ENCODE measurements at regions not wholly inside any gene's neighbourhood (a gene's known extent, or its start where the extent isn't known, plus 50 kb on each side); places are given as distances from the start of the nearest gene placed in this dataset.
"Not testable (repeated sequence)": the region's sequence is repeated elsewhere in the genome, so short reads cannot be mapped to it uniquely, and the experiment has no call there.

DNA sequence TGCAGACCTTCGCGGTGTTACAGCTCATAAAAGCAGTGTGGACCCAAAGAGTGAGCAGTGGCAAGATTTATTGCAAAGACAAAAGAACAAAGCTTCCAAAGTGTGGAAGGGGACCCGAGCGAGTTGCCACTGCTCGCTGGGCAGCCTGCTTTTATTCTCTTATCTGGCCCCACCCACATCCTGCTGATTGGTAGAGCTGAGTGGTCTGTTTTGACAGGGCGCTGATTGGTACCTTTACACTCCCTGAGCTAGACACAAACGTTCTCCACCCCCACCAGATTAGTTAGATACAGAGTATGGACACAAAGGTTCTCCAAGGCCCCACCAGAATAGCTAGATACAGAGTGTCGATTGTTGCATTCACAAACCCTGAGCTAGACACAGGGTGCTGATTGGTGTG, 156.2 kb upstream of the GIMD1 start:
- DNase-seq (ENCODE audit: low spot score): not testable (repeated sequence)

DNA sequence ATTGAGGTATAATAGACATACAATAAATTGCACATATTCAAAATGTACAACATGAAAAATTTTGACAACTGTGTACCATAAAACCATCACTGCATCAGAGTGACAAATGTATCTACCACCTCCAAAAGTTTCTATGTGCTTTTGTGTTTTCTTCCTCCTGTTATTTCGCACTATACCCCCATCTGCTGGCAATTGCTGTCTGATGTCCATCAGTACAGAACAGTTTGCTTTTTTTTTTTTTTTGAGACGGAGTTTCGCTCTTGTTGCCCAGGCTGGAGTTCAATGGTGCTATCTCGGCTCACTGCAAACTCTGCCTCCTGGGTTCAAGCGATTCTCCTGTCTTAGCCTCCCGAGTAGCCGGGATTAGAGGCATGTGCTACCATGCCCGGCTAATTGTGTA, 154.3 kb upstream of the GIMD1 start:
- no peak for DNase-seq (ENCODE audit: low spot score)

DNA sequence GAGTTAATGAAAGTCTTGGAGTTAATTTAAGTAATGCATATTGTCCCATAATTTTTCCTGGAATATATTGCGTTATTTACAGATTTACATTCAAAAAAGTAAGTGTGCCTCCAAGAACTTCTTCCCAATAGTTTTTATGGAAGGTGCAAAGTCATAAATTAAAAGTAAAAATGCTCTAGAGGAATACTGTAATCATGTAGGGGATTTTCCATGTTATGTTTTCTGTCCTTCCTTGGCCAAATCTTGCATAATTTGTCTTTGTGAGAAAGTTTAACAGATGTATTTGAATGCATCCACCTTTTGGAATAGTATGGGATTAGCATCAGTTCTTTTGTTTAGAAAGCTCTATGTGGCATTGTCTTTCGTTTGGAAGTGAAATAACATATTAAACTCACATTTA, 144.1 kb upstream of the GIMD1 start:
- no peak for DNase-seq (ENCODE audit: low spot score)

DNA sequence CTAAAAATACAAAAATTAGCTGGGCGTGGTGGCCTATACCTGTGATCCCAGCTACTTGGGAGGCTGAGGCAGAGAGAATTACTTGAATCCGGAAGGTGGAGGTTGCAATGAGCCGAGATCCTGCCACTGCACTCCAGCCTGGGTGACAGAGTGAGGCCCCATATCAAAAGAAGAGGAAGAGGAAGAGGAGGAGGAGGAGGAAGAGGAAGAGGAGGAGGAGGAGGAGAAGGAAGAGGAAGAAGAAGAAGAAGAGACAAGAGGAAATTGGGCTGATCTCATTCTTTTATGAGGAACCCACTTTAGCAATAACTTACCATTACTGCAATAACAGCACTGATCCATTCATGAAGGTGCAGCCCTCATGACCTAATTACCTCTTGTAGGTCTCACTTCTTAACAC, 138.9 kb upstream of the GIMD1 start:
- DNase-seq (ENCODE audit: low spot score): no peak

DNA sequence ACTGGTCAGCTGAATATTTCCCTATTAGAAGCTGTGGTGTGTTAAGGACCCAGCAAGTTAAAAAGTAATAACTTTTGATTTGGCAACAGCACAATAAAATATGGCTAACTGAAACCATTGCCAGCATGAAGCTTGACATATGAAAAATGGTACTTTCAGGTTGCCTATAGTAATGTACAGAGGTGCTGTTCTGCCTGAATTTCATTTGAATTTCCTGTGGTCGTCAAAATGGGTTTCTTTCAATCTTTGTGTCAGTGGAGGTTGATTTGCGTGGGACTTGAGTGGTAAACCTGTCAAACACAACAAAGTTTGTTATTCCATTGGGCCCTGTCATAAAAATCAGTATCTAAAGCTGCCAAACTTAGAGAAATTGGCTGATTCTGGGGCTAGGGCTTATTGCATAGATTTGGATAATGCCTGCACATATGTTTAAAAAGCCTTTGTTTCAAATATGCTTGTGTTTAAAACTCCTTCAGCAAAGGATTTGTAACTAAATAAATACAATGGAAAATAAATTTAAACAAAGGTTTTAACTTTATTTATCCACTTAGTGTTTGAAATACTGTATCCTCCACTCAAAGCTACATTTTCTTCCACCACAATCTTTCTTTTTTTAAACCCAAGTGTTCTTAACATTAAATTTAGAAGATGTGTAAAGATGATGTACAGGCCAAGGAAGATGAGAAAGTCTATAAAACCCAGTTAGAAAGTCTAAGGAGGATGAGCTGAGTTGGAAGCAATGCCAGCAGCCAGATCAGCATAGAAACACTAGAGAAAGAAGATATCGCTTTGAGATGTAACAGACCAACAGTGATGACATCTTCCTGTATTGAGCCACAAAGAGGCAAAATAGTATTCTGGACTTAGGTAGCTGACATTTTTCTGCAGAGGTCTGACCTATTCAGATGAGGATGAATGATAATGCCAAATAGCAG, 134.8 kb upstream of the GIMD1 start:
- no peak for DNase-seq (ENCODE audit: low spot score)

DNA sequence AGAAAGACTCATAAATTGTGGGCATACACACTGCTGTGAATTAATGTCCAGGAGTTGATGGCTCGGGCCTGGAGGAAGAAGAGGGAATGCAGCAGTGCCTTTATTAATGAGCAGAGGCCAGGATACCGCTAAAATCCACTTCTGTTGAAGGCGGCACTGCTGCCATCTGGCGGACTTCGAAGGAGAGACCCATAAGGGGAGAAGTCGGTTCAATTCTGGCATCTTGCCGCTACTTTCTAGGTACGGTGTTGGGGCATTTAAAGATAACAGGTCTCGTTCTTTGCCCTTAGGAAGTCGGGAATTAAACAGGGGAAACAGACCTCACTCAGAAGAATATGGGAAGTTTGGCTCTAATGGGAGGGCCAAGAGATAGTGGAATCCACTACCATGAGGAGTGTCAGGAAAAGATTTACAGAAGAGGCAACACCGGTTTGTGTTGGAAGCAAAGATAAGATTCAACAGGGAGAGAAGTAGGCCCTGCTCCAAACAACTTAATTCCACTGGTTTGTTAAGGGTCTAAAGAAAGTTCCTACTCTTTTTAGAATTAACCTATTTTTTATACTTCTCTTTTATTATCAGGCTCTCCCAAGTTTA, 133.6 kb upstream of the GIMD1 start:
- peak; percentile 29 for DNase-seq (ENCODE audit: low spot score)

DNA sequence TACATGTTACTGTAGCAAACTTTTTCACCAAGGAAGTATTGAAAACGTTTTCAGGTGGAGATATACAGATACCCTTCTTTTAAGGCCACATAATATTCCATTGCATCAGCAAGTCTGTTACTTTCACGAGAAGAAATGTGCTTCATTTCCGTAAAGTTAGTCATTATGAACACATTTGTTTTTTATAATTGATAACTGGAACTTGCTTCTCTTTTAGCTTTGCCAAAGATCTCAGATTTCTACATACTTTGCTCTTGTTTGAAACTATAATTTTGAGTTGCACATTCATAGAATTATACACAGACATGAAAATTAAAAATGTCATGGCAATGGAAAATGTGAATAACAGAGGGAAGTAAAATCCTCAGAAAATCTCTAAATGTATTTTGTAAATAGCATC, 128.7 kb upstream of the GIMD1 start:
- DNase-seq (ENCODE audit: low spot score): no peak

DNA sequence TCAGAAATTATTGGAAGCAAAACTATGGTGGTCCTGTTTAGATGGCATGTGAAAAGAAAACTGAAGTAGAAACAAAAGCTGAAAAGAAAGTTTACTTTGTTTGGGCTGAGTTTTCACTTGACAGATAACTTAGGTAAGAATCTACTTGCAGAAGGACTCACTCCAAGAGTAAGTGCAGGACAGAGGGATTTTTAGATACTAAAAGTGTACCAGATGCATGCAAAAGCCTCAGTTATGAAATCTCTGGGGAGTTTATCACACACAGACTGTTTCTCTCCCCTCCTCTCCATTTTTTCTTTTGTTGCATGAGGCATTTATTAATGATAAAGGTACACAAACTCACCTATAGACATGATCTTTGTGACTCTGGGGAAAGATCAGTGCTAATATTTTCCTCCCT, 127.5 kb upstream of the GIMD1 start:
- DNase-seq (ENCODE audit: low spot score): no peak

DNA sequence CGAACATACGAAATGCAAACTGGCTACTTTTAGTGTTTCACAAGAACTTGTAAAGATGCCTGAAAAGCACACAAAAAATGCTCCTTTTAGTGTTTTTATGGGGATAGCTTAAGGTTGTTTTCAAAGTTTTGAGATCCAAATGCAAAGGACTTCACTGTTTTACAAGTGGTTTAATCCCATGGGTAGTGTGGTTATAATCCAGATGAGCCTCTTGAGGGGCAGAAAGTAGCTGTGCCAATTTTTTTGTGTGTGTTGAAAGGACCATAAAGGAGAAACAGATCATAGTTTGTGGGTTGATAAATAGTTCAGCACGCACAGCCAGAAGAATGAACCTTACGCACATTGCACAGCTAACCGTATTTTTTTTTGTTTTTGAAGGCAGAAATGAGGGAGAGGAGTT, 126.9 kb upstream of the GIMD1 start:
- DNase-seq (ENCODE audit: low spot score): no peak

DNA sequence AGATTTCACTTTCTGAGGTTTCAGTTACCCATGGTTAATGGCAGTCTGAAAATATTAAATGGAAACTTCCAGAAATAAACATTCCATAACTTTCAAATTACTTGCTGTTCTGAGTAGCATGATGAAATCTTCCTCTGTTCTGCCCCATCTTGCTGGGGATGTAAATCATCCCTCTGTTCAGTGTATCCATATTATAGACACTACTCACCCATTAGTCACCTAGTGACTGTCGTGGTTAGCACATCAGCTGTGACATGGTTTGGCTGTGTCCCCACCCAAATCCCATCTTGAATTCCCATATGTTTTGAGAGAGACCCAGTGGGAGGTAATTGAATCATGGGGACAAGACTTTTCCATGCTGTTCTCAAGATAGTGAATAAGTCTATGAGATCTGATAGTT, 125.5 kb upstream of the GIMD1 start:
- DNase-seq (ENCODE audit: low spot score): no peak

DNA sequence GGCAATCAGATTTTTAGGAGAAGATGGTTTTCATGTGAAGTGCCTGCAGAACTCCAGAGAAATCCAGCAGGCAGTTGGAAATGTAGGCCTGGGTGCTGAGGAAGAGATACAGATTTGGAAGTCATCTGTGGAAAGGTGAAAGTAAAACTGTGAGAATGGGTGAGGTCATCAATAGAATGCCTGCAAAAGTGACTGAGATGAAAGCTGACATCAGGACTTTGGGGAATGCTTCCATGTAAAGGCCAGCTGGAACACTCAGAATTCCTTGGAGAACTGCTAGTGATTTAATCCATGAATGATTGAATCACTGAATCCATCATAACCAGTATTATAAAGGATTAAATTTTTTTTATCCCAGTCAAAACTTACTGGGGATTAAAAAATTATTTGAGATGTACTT, 124.5 kb upstream of the GIMD1 start:
- no peak for DNase-seq (ENCODE audit: low spot score)

DNA sequence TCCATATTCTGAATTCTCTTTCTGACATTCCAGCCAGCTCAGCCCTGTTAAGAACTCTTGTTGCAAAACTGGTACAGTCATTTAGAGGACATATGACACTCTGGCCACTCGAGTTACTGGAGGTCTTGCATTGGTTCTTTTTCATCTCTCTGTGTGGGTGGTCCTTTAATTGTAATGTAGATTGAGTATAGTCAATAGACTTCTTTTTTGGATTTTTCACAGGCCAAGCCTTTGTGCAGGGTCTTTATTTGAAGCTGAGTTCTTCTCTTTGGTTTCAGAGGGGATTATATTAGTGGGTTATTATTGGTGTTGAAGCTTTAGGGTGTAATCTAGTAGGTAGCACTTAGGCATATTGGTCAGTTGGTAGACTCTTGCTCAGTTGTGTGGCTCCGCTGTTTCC, 118.0 kb upstream of the GIMD1 start:
- no peak for DNase-seq (ENCODE audit: low spot score)

DNA sequence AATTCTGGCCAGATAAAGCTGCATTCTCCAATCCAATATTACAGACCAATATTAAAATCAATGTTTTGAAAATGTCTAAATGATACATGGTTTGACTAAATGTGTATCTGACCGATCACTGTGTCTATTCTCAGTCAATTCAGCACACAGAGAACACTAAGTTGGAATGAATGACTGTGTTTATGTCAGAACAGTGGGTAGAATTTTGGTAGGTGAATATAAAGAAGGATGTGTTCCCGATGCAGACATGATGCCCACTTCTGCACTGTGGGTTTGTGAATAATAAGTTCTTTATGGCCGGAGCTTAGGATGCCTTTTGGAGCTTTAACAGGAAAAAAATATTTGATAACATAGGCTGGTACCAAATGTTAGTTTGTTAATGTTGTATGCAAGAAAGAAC, 113.2 kb upstream of the GIMD1 start:
- DNase-seq (ENCODE audit: low spot score): no peak

DNA sequence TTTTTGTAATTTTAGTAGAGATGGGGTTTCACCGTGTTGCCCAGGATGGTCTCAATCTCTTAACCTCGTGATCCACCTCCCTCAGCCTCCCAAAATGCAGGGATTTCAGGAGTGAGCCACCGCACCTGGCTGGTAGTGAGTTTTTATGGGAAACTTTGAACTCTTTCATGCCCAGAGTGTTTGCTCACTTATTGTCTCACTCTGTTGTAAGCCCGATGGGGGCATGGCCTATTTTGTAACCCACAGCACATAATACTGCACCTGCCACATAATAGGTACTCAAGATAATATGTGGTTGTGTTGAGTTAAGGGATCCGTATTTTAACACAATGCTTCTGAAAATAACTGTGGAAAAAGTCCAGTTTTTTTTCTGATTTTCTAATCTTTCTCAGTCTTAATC, 109.6 kb upstream of the GIMD1 start:
- DNase-seq (ENCODE audit: low spot score): no peak

DNA sequence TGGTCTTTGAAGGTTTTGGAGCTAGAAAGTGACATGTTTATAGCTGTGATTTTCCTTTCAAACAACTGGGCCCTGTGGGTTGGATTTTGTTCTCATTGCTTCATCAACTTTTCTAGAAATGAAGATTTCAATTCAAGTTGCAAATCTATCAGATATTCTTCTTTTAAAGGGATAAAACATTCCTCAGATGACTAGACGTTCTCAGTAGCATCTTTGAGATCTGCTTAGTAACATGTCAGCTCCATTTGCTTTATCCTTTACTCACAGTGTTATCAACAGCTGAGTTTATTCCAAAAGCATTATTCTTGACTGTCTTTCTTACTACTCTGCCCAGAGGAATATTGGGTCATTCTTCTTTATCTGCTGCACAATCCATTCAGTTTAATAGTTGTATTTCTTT, 108.2 kb upstream of the GIMD1 start:
- DNase-seq (ENCODE audit: low spot score): no peak

DNA sequence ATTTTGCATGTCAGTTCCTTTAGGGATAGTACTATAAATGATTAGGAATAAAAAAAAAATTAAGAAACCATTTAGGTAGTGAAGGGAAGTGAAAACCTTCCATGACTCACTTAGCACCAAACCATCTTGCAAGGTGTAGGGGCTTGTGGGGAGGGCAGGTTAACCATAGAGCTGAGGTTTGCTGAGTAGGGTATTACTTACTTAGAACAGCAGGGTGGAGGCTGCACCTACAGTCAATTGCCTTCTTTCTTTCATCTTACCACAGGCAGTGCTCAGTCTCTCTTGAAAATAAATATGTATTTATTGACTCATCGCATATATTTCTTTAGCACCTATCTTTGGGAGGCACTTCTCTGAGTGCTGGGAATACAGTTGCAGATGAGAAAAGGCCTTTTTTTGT, 104.9 kb upstream of the GIMD1 start:
- no peak for DNase-seq (ENCODE audit: low spot score)

DNA sequence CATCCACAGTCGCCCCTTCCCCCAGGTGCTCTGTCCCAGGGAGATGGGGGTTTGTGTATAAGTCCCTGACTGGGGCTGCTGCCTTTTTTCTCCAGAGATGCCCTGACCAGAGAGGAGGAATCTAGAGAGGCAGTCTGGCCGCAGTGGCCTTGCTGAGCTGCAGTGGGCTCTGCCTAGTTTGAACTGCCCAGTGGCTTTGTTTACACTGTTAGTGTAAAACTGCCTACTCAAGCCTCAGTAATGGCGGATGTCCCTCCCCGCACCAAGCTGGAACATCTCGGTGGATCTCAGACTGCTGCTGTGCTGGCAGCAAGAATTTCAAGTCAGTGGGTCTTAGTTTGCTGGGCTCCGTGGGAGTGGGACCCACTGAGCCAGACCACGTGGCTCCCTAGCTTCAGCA, 102.6 kb upstream of the GIMD1 start:
- no peak for DNase-seq (ENCODE audit: low spot score)

DNA sequence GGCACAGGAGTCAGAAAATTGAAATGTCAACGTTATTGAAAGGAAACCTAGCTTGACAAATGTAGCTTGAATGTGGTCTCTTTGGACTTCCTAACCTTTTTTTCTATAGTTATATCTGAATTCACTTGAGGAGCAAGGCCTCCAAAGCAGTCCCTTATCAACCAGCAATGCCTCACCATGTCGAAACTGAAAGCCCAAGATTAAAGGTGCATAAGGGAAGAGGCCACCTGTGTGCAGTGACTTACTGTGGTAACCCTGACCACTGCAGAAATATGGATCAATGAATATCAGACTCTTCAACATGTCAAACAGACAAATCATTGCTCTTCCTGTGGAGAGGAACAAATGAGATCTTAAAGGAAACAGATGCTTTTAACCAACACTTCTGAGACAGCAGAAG, 95.0 kb upstream of the GIMD1 start:
- no peak for DNase-seq (ENCODE audit: low spot score)

DNA sequence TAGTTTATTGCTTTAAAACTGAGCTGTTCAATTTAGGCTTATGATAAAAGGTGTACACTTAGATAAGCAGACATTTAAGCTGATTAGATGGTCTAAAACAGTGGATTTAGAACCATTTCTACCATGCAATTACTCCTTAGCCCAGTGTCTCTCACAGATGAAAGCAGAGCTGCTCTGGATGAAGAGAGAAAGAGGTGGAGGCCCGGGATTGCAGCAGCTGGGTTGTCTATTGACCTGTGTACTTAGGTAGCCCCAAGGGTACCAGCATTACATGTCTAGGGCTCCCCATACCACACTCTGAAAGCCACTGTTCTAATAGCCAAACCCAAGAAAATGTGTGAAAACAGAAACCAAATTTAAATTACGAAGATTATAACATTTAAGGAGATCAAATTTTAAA, 86.0 kb upstream of the GIMD1 start:
- no peak for DNase-seq (ENCODE audit: low spot score)

DNA sequence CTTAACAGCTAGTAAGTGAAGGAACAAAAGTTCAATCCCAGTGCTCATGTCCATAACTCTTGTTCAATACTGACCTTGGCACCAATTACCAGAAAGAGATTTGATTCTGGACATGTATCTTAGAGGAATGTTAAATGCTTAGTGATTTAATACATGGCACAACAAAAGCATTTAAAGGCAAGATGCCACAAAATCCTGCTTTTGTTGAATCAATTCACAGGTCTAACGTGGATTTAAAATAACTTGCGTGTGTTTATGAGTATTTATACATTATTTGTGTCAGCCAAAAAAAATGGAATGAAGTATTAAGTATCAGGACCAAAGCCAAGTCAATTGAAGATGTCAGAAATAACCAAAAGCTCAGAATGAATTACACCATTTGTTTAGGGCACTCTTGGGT, 85.4 kb upstream of the GIMD1 start:
- no peak for DNase-seq (ENCODE audit: low spot score)

DNA sequence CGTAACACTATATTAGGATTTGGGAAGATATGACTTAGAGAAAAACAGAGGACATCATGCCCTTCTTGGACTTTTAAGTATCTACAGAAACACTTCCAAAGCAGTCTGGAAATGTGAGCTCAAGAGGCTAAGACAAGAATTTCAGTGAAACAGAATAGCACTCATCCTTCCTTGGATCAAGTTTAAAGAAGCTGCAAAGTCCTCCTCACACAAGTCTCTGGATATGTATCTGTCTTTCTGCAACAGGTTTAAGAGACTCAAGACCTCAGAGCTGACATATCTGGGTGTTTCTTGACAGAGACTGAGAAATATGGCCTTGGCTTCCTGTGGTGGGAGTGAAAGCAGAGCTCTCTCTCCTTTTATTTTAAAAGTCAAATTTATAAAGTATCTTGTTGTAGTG, 82.5 kb upstream of the GIMD1 start:
- no peak for DNase-seq (ENCODE audit: low spot score)

DNA sequence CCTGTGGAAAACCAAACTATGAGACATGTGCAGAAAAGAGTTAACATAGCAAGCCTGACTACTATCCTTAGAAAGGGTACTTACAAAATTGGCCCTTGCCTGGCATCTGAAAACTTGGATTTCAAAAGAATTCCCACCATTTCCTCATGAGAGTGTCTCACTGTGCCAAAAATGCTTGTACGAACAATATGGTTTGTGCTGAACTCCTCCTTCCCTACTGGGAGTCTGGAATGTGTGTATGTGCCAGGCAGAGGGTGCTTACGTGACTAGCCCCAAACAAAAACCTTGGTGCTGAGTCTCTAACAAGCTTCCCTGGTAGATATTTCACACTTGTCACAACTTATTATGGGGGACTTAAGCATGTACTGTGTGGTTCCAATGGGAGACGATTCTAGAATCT, 81.7 kb upstream of the GIMD1 start:
- no peak for DNase-seq (ENCODE audit: low spot score)

DNA sequence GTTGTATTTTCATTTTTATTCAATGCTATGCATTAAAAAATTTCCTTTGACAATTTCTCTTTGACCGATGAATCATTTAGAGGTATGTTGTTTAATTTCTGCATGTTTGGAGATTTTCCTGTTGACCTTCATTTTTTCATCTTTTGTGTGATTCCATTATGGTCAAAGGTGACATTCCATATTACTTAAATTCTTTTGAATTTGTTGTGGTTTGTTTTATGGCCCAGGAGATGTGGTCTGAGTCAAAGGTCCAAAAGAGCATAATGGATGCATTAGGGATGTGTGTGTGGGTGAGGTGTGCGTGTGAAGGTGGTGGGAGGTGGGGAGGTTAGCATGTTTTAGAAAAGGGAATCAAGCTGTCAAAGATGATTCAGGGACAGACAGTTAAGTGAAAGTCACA, 76.0 kb upstream of the GIMD1 start:
- no peak for DNase-seq (ENCODE audit: low spot score)

DNA sequence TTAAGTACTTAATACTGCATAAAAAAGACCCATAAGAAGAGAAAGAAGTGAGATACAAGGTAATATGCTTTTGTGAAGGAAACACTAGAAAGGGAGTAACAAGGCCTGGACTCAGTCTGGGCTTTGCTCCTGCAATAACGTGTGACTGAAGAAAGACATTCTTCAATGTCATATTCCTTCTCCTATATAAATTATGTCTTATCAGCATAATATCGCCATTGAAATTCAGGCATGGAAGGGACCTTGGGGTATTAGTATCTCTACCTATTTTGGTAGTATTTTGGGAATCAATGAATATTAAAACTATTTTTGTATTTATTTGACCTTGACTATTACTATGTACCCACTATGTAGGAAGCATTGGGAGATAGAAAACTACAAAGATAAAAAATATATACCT, 62.2 kb upstream of the GIMD1 start:
- DNase-seq (ENCODE audit: low spot score): no peak
